ENCODE measurements at regions not wholly inside any gene's neighbourhood (a gene's known extent, or its start where the extent isn't known, plus 50 kb on each side); places are given as distances from the start of the nearest gene placed in this dataset.

DNA sequence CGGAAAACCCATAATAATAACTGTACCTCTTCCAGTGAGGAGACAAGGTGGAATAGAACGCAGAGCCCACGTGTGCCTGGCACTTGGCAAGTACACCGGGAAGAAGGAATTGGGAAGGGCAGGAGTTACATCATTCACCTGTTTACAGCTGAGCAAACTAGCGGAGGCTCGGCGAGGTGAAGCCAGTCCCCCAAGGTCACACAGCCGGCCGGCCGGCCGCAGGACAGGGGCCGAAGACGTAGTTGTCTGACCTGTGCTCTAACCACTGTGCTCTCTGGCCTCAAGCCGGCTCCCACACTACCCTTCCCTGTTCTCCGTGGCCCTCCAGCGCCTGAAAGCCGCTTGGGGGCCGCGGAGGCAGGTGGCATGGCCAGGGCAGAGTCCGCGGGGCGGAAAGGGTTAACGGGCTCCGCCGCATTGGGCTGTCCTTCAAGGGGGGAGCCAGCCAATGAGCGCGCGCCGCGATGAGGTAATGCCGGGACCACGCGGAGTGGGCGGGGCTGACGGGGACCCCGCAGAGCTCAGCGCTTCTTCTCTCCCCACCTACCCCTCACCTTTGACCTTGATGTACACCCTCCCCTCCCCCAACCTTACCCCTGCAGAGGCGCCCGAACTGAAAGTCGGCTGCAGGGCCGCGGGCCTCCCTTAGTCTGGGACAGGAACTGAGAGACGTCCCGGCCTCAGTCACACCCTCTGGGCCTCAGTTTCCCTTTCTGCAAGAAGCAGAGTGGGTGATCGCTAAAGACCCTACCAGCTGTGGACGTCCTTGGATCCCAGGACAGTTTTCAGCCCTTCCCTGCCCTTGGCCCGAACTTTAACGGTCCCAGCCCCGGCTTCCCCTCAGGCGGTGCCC is 125.1 kb downstream of the C9orf50 start:
- ChIA-PET POLR2A (ENCODE audit: unreplicated experiment) (interaction anchor here (0.6 to 2.1 kb wide), 17 partner anchors 12 to 355 kb away, joined by 3 to 22 read pairs (median 6); partner anchors contain the start of gene IER5L), CTCF (interaction anchor here (0.6 to 1.5 kb wide), 6 partner anchors 52 to 373 kb away, joined by 3 to 4 read pairs (median 3); no protein-coding TSS in a partner anchor)
- Histone ChIP-seq H3K9me3 (ENCODE audit: insufficient read depth, low read depth) (no peaks in the 10 kb centered on the region), H3K36me3 (ENCODE audit: low read depth) (no peaks in the 10 kb centered on the region), H3K4me3 (peak overlapping the region; percentile 60), H3K79me2 (ENCODE audit: low read depth) (peaks cover 24% of the 10 kb centered on the region), H2AFZ (peak overlapping the region; percentile 70), H3K4me2 (peak overlapping the region; percentile 99), H4K20me1 (ENCODE audit: insufficient read depth) (no peaks in the 10 kb centered on the region), H3K4me1 (replicated peaks; ENCODE audit: insufficient read depth) (peaks cover 50% of the 10 kb centered on the region), H3F3A (ENCODE audit: insufficient read depth, low read depth) (peaks cover 34% of the 10 kb centered on the region), H3K9me2 (ENCODE audit: insufficient read depth) (no peaks in the 10 kb centered on the region), H3K27ac (peak overlapping the region; percentile 64), H3K27me3 (ENCODE audit: insufficient read depth, low read depth) (no peaks in the 10 kb centered on the region)
- DNase-seq, result peak; percentile 78 to 95
- no TSS peak for BruUV-seq (replicated peaks)
- TF ChIP-seq EZH2 (IDR thresholded peaks at IDR 0.05; ENCODE audit: low read depth), result no peak
- TF ChIP-seq, protein P1, sequence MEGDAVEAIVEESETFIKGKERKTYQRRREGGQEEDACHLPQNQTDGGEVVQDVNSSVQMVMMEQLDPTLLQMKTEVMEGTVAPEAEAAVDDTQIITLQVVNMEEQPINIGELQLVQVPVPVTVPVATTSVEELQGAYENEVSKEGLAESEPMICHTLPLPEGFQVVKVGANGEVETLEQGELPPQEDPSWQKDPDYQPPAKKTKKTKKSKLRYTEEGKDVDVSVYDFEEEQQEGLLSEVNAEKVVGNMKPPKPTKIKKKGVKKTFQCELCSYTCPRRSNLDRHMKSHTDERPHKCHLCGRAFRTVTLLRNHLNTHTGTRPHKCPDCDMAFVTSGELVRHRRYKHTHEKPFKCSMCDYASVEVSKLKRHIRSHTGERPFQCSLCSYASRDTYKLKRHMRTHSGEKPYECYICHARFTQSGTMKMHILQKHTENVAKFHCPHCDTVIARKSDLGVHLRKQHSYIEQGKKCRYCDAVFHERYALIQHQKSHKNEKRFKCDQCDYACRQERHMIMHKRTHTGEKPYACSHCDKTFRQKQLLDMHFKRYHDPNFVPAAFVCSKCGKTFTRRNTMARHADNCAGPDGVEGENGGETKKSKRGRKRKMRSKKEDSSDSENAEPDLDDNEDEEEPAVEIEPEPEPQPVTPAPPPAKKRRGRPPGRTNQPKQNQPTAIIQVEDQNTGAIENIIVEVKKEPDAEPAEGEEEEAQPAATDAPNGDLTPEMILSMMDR (conservative IDR thresholded peaks at IDR 0.05), result no peak
- intact Hi-C loops (cut with micrococcal nuclease; ENCODE audit: unreplicated experiment), result loop anchor here (1.0 to 2.0 kb wide), 3 partner anchors 8 to 111 kb away; no protein-coding TSS in a partner anchor

DNA sequence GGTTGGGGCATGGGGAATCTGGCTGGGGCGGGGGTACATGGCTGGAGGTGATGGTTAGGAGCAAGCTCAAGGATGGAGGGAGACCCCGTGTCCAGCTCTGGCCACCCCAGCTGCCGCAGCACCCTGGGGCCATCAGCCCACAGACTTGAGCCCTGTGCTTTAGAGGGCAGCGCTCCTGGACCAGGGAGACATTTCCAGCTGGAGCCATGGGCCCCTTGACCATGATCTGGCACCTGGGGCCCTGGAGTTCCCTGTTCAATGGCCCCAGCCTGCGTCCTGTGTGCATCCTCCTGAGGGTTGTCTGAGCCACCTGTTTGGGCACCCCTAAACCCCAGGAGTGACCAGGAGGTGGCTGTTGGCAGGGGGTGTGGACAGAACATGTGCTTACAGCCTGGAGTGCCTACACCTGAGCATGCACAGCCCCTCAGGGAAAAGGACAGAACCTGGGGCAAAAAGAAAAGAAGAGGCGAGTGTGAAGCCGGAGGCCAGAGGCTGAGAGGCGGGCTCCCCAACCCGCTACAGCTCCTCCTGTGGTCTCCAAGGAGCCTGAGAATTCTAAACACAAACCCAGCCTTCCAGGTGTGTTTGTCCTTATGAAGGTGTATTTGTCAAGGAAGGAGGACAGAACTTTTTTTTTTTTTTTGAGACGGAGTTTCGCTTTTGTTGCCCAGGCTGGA is 126.7 kb downstream of the C9orf50 start:
- H3K4me1 ChIP-seq (replicated peaks; ENCODE audit: insufficient read depth), result peaks cover 64% of the 10 kb centered on the region

DNA sequence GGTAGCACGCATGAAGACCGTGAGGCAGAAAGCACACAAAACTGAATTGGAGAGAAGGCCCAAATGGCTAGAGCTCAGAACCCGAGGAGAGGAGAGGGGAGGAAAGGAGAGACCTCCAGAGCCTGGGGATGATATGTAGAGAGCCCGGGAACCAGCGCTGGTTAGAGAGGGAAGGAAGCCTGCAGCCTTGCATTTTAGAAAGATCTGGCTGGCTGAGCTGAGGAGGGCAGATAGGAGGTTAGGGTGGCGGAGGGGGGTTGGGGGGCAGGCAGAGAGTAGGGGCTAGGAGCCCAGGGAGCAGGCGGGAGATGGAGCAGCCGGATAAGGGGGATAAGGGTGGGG is 127.2 kb downstream of the C9orf50 start:
- peaks cover 39% of the 10 kb centered on the region for H3K79me2 ChIP-seq (ENCODE audit: low read depth)
- peaks cover 64% of the 10 kb centered on the region for H3K4me1 ChIP-seq (replicated peaks; ENCODE audit: insufficient read depth)
- H3F3A ChIP-seq (ENCODE audit: insufficient read depth, low read depth), result peaks cover 52% of the 10 kb centered on the region
- no peaks in the 10 kb centered on the region for H3K36me3 ChIP-seq (ENCODE audit: low read depth)
- DNase-seq, result no peak
- H3K9me2 ChIP-seq (ENCODE audit: insufficient read depth), result no peaks in the 10 kb centered on the region
- no peak overlapping the region for H3K4me3 ChIP-seq
- ChIA-PET CTCF (no interaction called here), POLR2A (ENCODE audit: unreplicated experiment) (no interaction called here)
- no TSS peak for BruUV-seq (replicated peaks)
- no peak for TF ChIP-seq EZH2 (IDR thresholded peaks at IDR 0.05; ENCODE audit: low read depth)
- TF ChIP-seq, protein P1 (conservative IDR thresholded peaks at IDR 0.05), result no peak
- no peaks in the 10 kb centered on the region for H3K9me3 ChIP-seq (ENCODE audit: insufficient read depth, low read depth)
- no peaks in the 10 kb centered on the region for H4K20me1 ChIP-seq (ENCODE audit: insufficient read depth)
- H2AFZ ChIP-seq, result no peak overlapping the region
- peak overlapping the region; percentile 14; the same call in 1 of the 2 replicates for H3K4me2 ChIP-seq
- H3K27ac ChIP-seq, result no peak overlapping the region
- intact Hi-C loops (cut with micrococcal nuclease; ENCODE audit: unreplicated experiment), result no loop called here
- H3K27me3 ChIP-seq (ENCODE audit: insufficient read depth, low read depth), result no peaks in the 10 kb centered on the region

More for the DNA sequence above, 126.7 kb downstream of the C9orf50 start:
- peak overlapping the region; percentile 60; the same call in 1 of the 2 replicates for H3K4me3 ChIP-seq
- peak overlapping the region; percentile 99 for H3K4me2 ChIP-seq
- intact Hi-C loops (cut with micrococcal nuclease; ENCODE audit: unreplicated experiment), result no loop called here
- POLR2A ChIA-PET (ENCODE audit: unreplicated experiment), result interaction anchor here (0.7 to 1.4 kb wide), 3 partner anchors 10 to 723 kb away, joined by 5 to 13 read pairs (median 6); no protein-coding TSS in a partner anchor
- H3K36me3 ChIP-seq (ENCODE audit: low read depth), result no peaks in the 10 kb centered on the region
- H2AFZ ChIP-seq, result no peak overlapping the region
- H4K20me1 ChIP-seq (ENCODE audit: insufficient read depth), result no peaks in the 10 kb centered on the region
- no peaks in the 10 kb centered on the region for H3K27me3 ChIP-seq (ENCODE audit: insufficient read depth, low read depth)
- DNase-seq, result peak; percentile 50 to 66
- BruUV-seq (replicated peaks), result no TSS peak
- H3K9me3 ChIP-seq (ENCODE audit: insufficient read depth, low read depth), result no peaks in the 10 kb centered on the region
- H3F3A ChIP-seq (ENCODE audit: insufficient read depth, low read depth), result peaks cover 47% of the 10 kb centered on the region
- no peaks in the 10 kb centered on the region for H3K9me2 ChIP-seq (ENCODE audit: insufficient read depth)
- CTCF ChIA-PET, result interaction anchor here (0.6 to 1.0 kb wide), 4 partner anchors 12 to 313 kb away, joined by 4 to 8 read pairs (median 4); no protein-coding TSS in a partner anchor
- peaks cover 39% of the 10 kb centered on the region for H3K79me2 ChIP-seq (ENCODE audit: low read depth)
- TF ChIP-seq EZH2 (IDR thresholded peaks at IDR 0.05; ENCODE audit: low read depth), result no peak
- TF ChIP-seq, protein P1 (conservative IDR thresholded peaks at IDR 0.05), result no peak
- peak overlapping the region; percentile 64 for H3K27ac ChIP-seq
